Astrocyte (in vitro differentiated cells and primary cell): ENCODE measurements at regions not wholly inside any gene's neighbourhood (a gene's known extent, or its start where the extent isn't known, plus 50 kb on each side); places are given as distances from the start of the nearest gene placed in this dataset.

ENCODE experiments used
- DNase-seq: peaks from one replicate; pipeline ENCODE4 v3.0.0-alpha.2; 2010; ENCODE audit warnings: low read depth
- FAIRE-seq: peaks from 2 replicates; lab custom pipeline; 2011; peaks lifted over from hg19 to GRCh38; lab: Jason Lieb, UNC
- H2AFZ ChIP-seq: 2 replicates; pipeline ENCODE4 v1.6.0; 2012; ENCODE audit warnings: low read depth, low read length, inconsistent platforms
- H3K27ac ChIP-seq: 2 replicates; pipeline ENCODE4 v1.5.1; 2011; ENCODE audit warnings: low read depth, low read length, inconsistent platforms
- H3K27me3 ChIP-seq: 2 replicates; pipeline ENCODE4 v1.6.0; 2011; ENCODE audit warnings: low read length, inconsistent platforms; ENCODE audit not compliant: insufficient read depth
- H3K36me3 ChIP-seq: 2 replicates; pipeline ENCODE4 v1.5.1; 2011; ENCODE audit warnings: low read length, inconsistent platforms; ENCODE audit not compliant: insufficient read depth
- H3K4me1 ChIP-seq: 2 replicates; pipeline ENCODE4 v1.5.1; 2011; ENCODE audit warnings: low read length, inconsistent platforms; ENCODE audit not compliant: insufficient read depth
- H3K4me2 ChIP-seq: 2 replicates; pipeline ENCODE4 v1.6.0; 2012; ENCODE audit warnings: low read length, inconsistent platforms
- H3K4me3 ChIP-seq: 2 replicates; pipeline ENCODE4 v1.5.1; 2011; ENCODE audit warnings: low read depth, mild to moderate bottlenecking, low read length, inconsistent platforms; ENCODE audit not compliant: insufficient read depth
- H3K79me2 ChIP-seq: 2 replicates; pipeline ENCODE4 v1.6.0; 2012; ENCODE audit warnings: mild to moderate bottlenecking, low read length, inconsistent platforms; ENCODE audit not compliant: insufficient read depth
- H3K9ac ChIP-seq: 2 replicates; pipeline ENCODE4 v1.6.0; 2012; ENCODE audit warnings: mild to moderate bottlenecking, low read length, inconsistent platforms
- H3K9me3 ChIP-seq: 2 replicates; pipeline ENCODE4 v1.5.1; 2012; ENCODE audit warnings: low read depth, mild to moderate bottlenecking, low read length, inconsistent platforms; ENCODE audit not compliant: insufficient read depth
- H4K20me1 ChIP-seq: 2 replicates; pipeline ENCODE4 v1.6.0; 2012; ENCODE audit warnings: low read length, inconsistent platforms; ENCODE audit not compliant: insufficient read depth
- H3K27ac Mint-ChIP-seq: one replicate; pipeline ENCODE4 v1.8.0; 2021; ENCODE audit warnings: mild to moderate bottlenecking, mixed read lengths; ENCODE audit not compliant: unreplicated experiment
- H3K27me3 Mint-ChIP-seq: one replicate; pipeline ENCODE4 v1.8.0; 2021; ENCODE audit warnings: low read depth, mixed read lengths; ENCODE audit not compliant: unreplicated experiment
- H3K36me3 Mint-ChIP-seq: one replicate; pipeline ENCODE4 v1.8.0; 2021; ENCODE audit warnings: low read depth, mixed read lengths; ENCODE audit not compliant: unreplicated experiment
- H3K4me1 Mint-ChIP-seq: one replicate; pipeline ENCODE4 v1.8.0; 2021; ENCODE audit warnings: low read depth, mixed read lengths; ENCODE audit not compliant: unreplicated experiment
- H3K4me3 Mint-ChIP-seq: one replicate; pipeline ENCODE4 v1.8.0; 2021; ENCODE audit warnings: mild to moderate bottlenecking, moderate library complexity, mixed read lengths; ENCODE audit not compliant: unreplicated experiment
- H3K9me3 Mint-ChIP-seq: one replicate; pipeline ENCODE4 v1.8.0; 2021; ENCODE audit warnings: mild to moderate bottlenecking, mixed read lengths; ENCODE audit not compliant: unreplicated experiment
- EZH2 ChIP-seq: IDR thresholded peaks from 2 replicates; pipeline ENCODE4 v1.6.1; 2012; ENCODE audit warnings: mild to moderate bottlenecking, low read length, inconsistent platforms; ENCODE audit not compliant: insufficient read depth
- TF ChIP-seq, protein P1 (sequence below): IDR thresholded peaks from 2 replicates; pipeline ENCODE4 v1.5.1; 2011; ENCODE audit warnings: low read depth, mild to moderate bottlenecking, inconsistent platforms, low read length, moderate library complexity; ENCODE audit not compliant: insufficient read depth

DNA sequence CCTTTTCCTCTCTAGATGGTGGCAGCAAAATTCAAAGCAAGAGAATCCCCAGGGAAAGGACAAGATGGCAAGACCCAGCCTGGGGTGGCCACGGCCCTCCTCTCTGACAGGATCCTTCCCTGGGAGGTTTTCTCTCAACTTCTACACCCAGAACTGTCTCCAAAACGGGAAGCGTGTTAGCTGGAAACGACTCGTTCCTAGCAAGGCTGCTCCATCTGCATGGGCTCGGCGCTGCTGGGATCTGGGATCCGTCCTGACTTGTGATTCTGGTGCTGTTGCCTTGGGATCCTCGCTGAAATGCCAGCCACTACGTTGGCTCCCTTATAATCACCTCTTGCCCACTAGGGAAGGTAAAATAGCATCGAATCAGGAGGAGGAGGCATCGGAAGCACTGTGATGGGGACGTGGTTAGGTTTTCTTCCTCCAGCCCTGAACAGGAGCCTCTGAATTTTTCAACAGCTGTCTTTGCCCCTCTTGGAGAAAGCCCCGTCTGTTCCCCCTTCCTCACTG lies 514.8 kb upstream of the MYT1L start:
- Histone ChIP-seq H3K9me3 (peaks cover 2% of the 10 kb centered on the region), H3K4me2 (no peak overlapping the region), H3K9ac (no peak overlapping the region), H3K27ac (no peak overlapping the region), H3K79me2 (no peaks in the 10 kb centered on the region), H3K4me3 (no peak overlapping the region), H3K27me3 (no peaks in the 10 kb centered on the region), H4K20me1 (no peaks in the 10 kb centered on the region), H3K4me1 (no peaks in the 10 kb centered on the region), H2AFZ (no peak overlapping the region), H3K36me3 (no peaks in the 10 kb centered on the region)
- Mint-ChIP-seq H3K9me3 (no peaks in the 10 kb centered on the region), H3K36me3 (no peaks in the 10 kb centered on the region), H3K4me3 (no peak overlapping the region), H3K27me3 (peaks cover 30% of the 10 kb centered on the region), H3K27ac (no peak overlapping the region), H3K4me1 (no peaks in the 10 kb centered on the region)
- DNase-seq: no peak
- TF ChIP-seq, protein P1, sequence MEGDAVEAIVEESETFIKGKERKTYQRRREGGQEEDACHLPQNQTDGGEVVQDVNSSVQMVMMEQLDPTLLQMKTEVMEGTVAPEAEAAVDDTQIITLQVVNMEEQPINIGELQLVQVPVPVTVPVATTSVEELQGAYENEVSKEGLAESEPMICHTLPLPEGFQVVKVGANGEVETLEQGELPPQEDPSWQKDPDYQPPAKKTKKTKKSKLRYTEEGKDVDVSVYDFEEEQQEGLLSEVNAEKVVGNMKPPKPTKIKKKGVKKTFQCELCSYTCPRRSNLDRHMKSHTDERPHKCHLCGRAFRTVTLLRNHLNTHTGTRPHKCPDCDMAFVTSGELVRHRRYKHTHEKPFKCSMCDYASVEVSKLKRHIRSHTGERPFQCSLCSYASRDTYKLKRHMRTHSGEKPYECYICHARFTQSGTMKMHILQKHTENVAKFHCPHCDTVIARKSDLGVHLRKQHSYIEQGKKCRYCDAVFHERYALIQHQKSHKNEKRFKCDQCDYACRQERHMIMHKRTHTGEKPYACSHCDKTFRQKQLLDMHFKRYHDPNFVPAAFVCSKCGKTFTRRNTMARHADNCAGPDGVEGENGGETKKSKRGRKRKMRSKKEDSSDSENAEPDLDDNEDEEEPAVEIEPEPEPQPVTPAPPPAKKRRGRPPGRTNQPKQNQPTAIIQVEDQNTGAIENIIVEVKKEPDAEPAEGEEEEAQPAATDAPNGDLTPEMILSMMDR: no peak
- no peak for TF ChIP-seq EZH2
- no peak for FAIRE-seq

DNA sequence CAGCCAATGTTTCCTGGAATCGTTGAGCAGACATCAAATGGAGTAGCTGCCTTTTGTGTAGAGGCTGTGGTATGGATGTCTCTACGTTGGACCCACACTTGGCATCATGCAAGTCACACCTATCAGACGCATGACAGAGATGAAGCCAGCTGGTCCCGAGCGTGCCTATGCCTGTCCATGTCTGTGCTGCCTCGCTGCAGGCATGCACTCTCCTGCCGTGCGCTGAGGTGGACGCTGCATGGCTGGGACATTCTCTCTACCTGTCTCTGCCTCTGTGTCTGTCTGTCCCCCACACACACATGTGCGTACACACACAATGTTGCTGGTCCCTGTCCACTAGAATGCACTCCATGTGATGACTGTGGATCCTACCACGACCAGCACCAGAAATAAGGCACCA lies 514.2 kb upstream of the MYT1L start:
- H3K79me2 ChIP-seq: no peaks in the 10 kb centered on the region
- Mint-ChIP-seq H3K4me3 (no peak overlapping the region), H3K9me3 (no peaks in the 10 kb centered on the region), H3K36me3 (no peaks in the 10 kb centered on the region), H3K27ac (no peak overlapping the region), H3K27me3 (peaks cover 32% of the 10 kb centered on the region), H3K4me1 (no peaks in the 10 kb centered on the region)
- H3K9me3 ChIP-seq: peaks cover 2% of the 10 kb centered on the region
- TF ChIP-seq EZH2: no peak
- TF ChIP-seq, protein P1: no peak
- no peaks in the 10 kb centered on the region for H4K20me1 ChIP-seq
- H3K27me3 ChIP-seq: no peaks in the 10 kb centered on the region
- H2AFZ ChIP-seq: no peak overlapping the region
- FAIRE-seq (no peak), DNase-seq (no peak)
- no peak overlapping the region for H3K9ac ChIP-seq
- H3K27ac ChIP-seq: no peak overlapping the region
- H3K4me3 ChIP-seq: no peak overlapping the region
- H3K4me2 ChIP-seq: no peak overlapping the region
- H3K4me1 ChIP-seq: no peaks in the 10 kb centered on the region
- H3K36me3 ChIP-seq: no peaks in the 10 kb centered on the region

DNA sequence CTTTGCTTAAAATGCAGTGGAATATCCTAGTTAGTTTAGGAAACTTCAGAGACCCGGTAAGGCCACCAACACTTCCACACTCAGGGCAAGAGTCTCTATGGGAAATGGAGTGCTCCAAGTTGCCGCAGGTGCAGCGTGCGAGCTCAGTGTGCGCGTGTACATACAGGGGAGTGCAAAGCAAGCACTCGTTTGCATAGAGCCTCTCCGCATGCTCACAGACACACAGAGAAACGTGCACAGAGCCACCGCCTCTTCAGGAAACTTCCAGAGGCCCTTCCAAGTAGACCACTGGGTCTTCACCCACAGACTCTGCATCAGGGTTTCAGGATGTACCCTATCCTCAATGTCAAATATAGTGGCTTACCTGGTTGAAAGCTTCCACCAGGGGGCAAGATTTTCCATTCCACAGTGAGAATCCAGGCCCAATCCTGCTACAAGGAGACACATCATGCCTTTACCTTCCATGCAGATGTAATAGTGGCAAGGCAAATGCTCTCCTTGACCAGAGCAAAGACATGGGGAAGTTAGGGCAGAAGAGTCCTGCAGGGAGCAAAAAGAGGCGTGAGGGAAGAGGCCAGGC lies 513.0 kb upstream of the MYT1L start:
- Histone ChIP-seq H3K79me2 (no peaks in the 10 kb centered on the region), H3K9ac (no peak overlapping the region), H2AFZ (no peak overlapping the region), H3K27ac (no peak overlapping the region), H3K4me3 (no peak overlapping the region), H3K4me2 (no peak overlapping the region), H3K36me3 (no peaks in the 10 kb centered on the region), H3K4me1 (no peaks in the 10 kb centered on the region), H4K20me1 (no peaks in the 10 kb centered on the region), H3K9me3 (peaks cover 2% of the 10 kb centered on the region), H3K27me3 (no peaks in the 10 kb centered on the region)
- no peak for TF ChIP-seq EZH2
- Mint-ChIP-seq H3K27me3 (peaks cover 32% of the 10 kb centered on the region), H3K9me3 (no peaks in the 10 kb centered on the region), H3K36me3 (no peaks in the 10 kb centered on the region), H3K27ac (no peak overlapping the region), H3K4me3 (no peak overlapping the region), H3K4me1 (no peaks in the 10 kb centered on the region)
- FAIRE-seq (no peak), DNase-seq (no peak)
